ENCODE measurements at regions not wholly inside any gene's neighbourhood (a gene's known extent, or its start where the extent isn't known, plus 50 kb on each side); places are given as distances from the start of the nearest gene placed in this dataset.

- TF ChIP-seq CTCF (conservative IDR thresholded peaks at IDR 0.05), result no peak
Observed at GRCh38 chr2:236843161-236843968, 242.3 kb upstream of the COPS8 start.

GRCh38 chr2:236844711-236845110 is 241.0 kb upstream of the COPS8 start:
- H3K27ac ChIP-seq, result no peak overlapping the region
- TF ChIP-seq CTCF (conservative IDR thresholded peaks at IDR 0.05), result no peak

More at GRCh38 chr2:236843161-236843968, 242.3 kb upstream of the COPS8 start:
- peak overlapping the region; percentile 30 for H3K27ac ChIP-seq

DNA sequence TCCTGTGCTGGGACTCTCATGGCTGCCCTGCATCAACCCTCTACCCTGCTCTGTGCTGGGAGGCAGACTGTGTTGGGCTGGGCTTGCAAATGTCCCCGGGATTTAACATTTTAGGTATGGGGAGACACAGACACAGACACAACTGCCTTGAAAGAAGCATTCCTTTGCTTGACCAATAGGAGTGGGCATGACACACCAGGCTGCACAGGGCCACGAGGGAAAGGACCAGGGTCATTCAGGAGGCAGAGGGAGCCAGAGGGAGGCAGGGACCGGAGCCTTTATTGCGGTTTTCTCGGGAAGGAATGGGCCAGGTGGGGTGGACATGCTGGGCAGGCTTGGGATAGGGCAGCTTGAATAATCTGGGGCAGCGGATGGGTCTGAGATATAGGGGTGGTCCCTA is 238.7 kb upstream of the COPS8 start:
- H3K27ac ChIP-seq, result no peak overlapping the region
- TF ChIP-seq CTCF (conservative IDR thresholded peaks at IDR 0.05), result no peak

- H3K27ac ChIP-seq, result no peak overlapping the region
- TF ChIP-seq CTCF (conservative IDR thresholded peaks at IDR 0.05), result no peak
Observed at GRCh38 chr2:236847538-236848263, 238.0 kb upstream of the COPS8 start.

- no peak overlapping the region for H3K27ac ChIP-seq
- no peak for TF ChIP-seq CTCF (conservative IDR thresholded peaks at IDR 0.05)
Observed at GRCh38 chr2:236848501-236848900, 237.2 kb upstream of the COPS8 start.

- H3K27ac ChIP-seq, result no peak overlapping the region
- no peak for TF ChIP-seq CTCF (conservative IDR thresholded peaks at IDR 0.05)
Observed at GRCh38 chr2:236849508-236849907, 236.2 kb upstream of the COPS8 start.

DNA sequence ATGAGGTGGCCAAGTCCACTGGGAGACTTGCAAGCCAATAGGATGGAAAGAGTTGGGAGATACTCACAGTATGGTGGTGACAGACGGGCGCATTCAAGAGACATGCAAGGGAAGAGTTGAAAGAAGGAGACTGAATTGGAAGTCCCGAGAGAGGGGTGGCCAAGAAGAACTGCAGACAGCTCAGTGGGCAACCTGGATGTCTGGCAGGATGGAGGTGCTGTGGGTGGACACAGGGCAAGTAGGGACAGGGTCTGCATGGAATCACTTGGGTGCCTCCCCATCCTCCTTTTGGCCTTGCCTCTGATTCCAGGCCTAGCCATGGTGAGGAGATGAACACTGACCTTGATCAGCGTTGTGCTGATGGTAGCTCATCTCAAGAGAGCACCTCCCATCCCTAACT is 235.7 kb upstream of the COPS8 start:
- no peak overlapping the region for H3K27ac ChIP-seq
- no peak for TF ChIP-seq CTCF (conservative IDR thresholded peaks at IDR 0.05)

All from VCaP (cell line).